ENCODE measurements at regions not wholly inside any gene's neighbourhood (a gene's known extent, or its start where the extent isn't known, plus 50 kb on each side); places are given as distances from the start of the nearest gene placed in this dataset.

DNA sequence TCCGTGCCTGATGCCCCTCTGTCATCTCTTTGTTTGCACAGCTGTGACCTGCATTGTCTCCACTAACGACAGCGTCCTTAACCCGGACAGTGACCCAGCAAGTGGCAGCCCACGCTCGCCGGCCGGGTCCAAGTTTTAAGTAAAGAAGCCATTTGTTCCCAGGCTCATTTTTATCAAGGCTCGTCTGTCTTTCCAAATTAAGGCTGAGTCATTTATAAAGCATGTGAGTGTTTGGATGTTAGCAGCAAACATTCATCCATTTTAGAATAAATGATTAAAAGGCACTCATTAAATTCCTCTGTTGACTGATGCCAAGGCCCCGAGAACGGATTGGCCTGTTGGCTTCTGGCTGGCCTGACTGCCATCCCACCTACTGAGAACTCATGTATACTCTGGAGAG, 514.5 kb downstream of the NPHP4 start:
- H3K4me2 ChIP-seq (ENCODE audit: insufficient read depth, low read length): no peak overlapping the region
- no peak overlapping the region for H3K4me3 ChIP-seq (ENCODE audit: insufficient read depth, low read length)
- DNase-seq (ENCODE audit: insufficient read length, low spot score, missing footprints): no peak
- H3K27ac ChIP-seq (ENCODE audit: low read depth, low read length): no peak overlapping the region
- no peaks in the 10 kb centered on the region for H3K27me3 ChIP-seq (ENCODE audit: insufficient read depth, low read length)
- H3K9me3 ChIP-seq (ENCODE audit: low read depth, low read length): no peaks in the 10 kb centered on the region
- H3K36me3 ChIP-seq (ENCODE audit: insufficient read depth, low read length): no peaks in the 10 kb centered on the region
- no peaks in the 10 kb centered on the region for H3K4me1 ChIP-seq (ENCODE audit: insufficient read depth, low read length)
- TF ChIP-seq, protein P1, sequence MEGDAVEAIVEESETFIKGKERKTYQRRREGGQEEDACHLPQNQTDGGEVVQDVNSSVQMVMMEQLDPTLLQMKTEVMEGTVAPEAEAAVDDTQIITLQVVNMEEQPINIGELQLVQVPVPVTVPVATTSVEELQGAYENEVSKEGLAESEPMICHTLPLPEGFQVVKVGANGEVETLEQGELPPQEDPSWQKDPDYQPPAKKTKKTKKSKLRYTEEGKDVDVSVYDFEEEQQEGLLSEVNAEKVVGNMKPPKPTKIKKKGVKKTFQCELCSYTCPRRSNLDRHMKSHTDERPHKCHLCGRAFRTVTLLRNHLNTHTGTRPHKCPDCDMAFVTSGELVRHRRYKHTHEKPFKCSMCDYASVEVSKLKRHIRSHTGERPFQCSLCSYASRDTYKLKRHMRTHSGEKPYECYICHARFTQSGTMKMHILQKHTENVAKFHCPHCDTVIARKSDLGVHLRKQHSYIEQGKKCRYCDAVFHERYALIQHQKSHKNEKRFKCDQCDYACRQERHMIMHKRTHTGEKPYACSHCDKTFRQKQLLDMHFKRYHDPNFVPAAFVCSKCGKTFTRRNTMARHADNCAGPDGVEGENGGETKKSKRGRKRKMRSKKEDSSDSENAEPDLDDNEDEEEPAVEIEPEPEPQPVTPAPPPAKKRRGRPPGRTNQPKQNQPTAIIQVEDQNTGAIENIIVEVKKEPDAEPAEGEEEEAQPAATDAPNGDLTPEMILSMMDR (IDR thresholded peaks at IDR 0.05; ENCODE audit: extremely low read depth, low read depth, low read length): no peak
- H4K20me1 ChIP-seq (ENCODE audit: insufficient read depth, low read length): no peaks in the 10 kb centered on the region
- no peak overlapping the region for H2AFZ ChIP-seq (ENCODE audit: low read length)
- no peaks in the 10 kb centered on the region for H3K79me2 ChIP-seq (ENCODE audit: insufficient read depth, low read length)

DNA sequence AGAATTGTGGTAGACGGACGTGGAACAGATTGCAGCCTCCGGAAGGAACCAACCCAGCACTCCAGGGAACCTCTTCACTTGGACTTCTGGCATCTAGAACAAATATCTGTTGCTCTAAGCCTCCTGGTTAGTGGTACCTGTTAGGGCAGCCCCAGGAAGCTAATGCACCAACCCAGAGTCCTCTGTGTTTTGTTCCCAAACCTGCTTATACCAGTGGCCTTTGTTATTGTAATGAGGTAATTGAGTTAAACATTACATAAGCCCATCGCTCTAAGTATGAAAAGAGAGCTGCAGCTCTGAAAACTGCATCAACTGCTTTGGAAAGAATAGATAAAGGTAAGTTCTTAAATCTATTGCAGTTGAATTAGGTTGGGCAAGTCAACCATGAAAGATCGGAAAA, 516.7 kb downstream of the NPHP4 start:
- Histone ChIP-seq H3K4me1 (ENCODE audit: insufficient read depth, low read length) (no peaks in the 10 kb centered on the region), H3K4me3 (ENCODE audit: insufficient read depth, low read length) (no peak overlapping the region), H3K4me2 (ENCODE audit: insufficient read depth, low read length) (no peak overlapping the region), H3K79me2 (ENCODE audit: insufficient read depth, low read length) (no peaks in the 10 kb centered on the region), H3K27me3 (ENCODE audit: insufficient read depth, low read length) (no peaks in the 10 kb centered on the region), H3K9me3 (ENCODE audit: low read depth, low read length) (no peaks in the 10 kb centered on the region), H4K20me1 (ENCODE audit: insufficient read depth, low read length) (no peaks in the 10 kb centered on the region), H3K36me3 (ENCODE audit: insufficient read depth, low read length) (no peaks in the 10 kb centered on the region), H2AFZ (ENCODE audit: low read length) (no peak overlapping the region), H3K27ac (ENCODE audit: low read depth, low read length) (no peak overlapping the region)
- peak; percentile 21 for DNase-seq (ENCODE audit: insufficient read length, low spot score, missing footprints)
- TF ChIP-seq, protein P1 (IDR thresholded peaks at IDR 0.05; ENCODE audit: extremely low read depth, low read depth, low read length): no peak

DNA sequence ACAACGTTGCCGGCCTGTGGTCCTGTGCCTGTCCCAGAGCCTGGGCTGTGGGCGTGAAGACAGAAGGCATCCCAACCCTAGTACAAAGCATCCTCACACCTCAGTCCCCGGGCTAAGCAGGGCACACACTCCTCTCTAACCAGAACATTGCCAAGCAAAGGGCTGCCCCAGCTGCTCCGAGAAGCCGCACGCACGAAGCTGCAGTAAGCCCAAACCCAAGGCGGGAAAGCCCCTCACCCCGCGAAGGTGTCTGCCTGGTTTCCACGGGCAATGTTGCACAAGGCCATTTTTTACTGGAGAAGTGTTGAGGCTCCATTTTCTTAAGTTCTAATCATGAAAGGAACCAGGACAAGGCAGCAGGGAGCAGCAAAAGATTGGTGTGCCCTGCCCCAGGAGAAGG, 519.0 kb downstream of the NPHP4 start:
- Histone ChIP-seq H3K27me3 (ENCODE audit: insufficient read depth, low read length) (no peaks in the 10 kb centered on the region), H3K27ac (ENCODE audit: low read depth, low read length) (no peak overlapping the region), H3K36me3 (ENCODE audit: insufficient read depth, low read length) (no peaks in the 10 kb centered on the region), H3K79me2 (ENCODE audit: insufficient read depth, low read length) (no peaks in the 10 kb centered on the region), H3K9me3 (ENCODE audit: low read depth, low read length) (no peaks in the 10 kb centered on the region), H3K4me3 (ENCODE audit: insufficient read depth, low read length) (no peak overlapping the region), H4K20me1 (ENCODE audit: insufficient read depth, low read length) (no peaks in the 10 kb centered on the region), H2AFZ (ENCODE audit: low read length) (no peak overlapping the region), H3K4me2 (ENCODE audit: insufficient read depth, low read length) (no peak overlapping the region), H3K4me1 (ENCODE audit: insufficient read depth, low read length) (no peaks in the 10 kb centered on the region)
- peak; percentile 37 for DNase-seq (ENCODE audit: insufficient read length, low spot score, missing footprints)
- TF ChIP-seq, protein P1 (IDR thresholded peaks at IDR 0.05; ENCODE audit: extremely low read depth, low read depth, low read length): no peak

DNA sequence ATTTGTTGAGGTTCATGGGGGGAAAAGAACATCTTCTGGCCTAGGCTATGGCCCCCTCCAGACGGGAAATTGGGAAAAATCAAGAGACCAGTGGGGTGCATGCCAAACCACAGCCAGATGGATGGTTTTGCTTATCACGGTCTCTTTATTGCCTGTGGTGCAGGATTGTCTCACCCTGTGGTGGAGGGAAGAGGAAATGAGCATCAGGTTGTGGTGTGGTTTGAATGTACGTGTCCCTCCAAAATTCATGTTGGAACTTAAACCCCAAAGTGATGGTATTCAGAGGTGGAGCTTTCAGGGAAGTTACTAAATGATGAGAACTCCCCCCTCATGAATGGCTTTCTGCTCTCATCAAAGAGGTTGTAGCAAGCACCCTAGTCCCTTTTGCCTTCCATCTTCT, 525.7 kb downstream of the NPHP4 start:
- Histone ChIP-seq H2AFZ (ENCODE audit: low read length) (no peak overlapping the region), H4K20me1 (ENCODE audit: insufficient read depth, low read length) (no peaks in the 10 kb centered on the region), H3K9me3 (ENCODE audit: low read depth, low read length) (no peaks in the 10 kb centered on the region), H3K4me2 (ENCODE audit: insufficient read depth, low read length) (no peak overlapping the region), H3K4me3 (ENCODE audit: insufficient read depth, low read length) (no peak overlapping the region), H3K27ac (ENCODE audit: low read depth, low read length) (no peak overlapping the region), H3K36me3 (ENCODE audit: insufficient read depth, low read length) (no peaks in the 10 kb centered on the region), H3K79me2 (ENCODE audit: insufficient read depth, low read length) (no peaks in the 10 kb centered on the region), H3K4me1 (ENCODE audit: insufficient read depth, low read length) (no peaks in the 10 kb centered on the region), H3K27me3 (ENCODE audit: insufficient read depth, low read length) (no peaks in the 10 kb centered on the region)
- TF ChIP-seq, protein P1 (IDR thresholded peaks at IDR 0.05; ENCODE audit: extremely low read depth, low read depth, low read length): no peak
- no peak for DNase-seq (ENCODE audit: insufficient read length, low spot score, missing footprints)
